Spleen (tissue), 11 donors: ENCODE measurements at regions not wholly inside any gene's neighbourhood (a gene's known extent, or its start where the extent isn't known, plus 50 kb on each side); places are given as distances from the start of the nearest gene placed in this dataset.

ENCODE experiments used
- DNase-seq: peaks from one replicate; pipeline ENCODE4 v3.0.0-alpha.2; 2020
- H3K27ac ChIP-seq, 8 donors: fragments of 200-600 bp; sonication (generic) in 7 of 8; 1 replicate in 4 of 8; 2 replicates in 4 of 8; pipeline versions ENCODE4 v1.5.0 to v1.8.0; 2016 to 2021; ENCODE audit warnings: inconsistent platforms in 4 of 8, mild to moderate bottlenecking in 4 of 8, moderate library complexity in 1 of 8
- H3K27me3 ChIP-seq, 7 donors: fragments of 200-600 bp; sonication (generic) in 6 of 7; replicated peaks in 1 of 7; 1 replicate in 4 of 7; 2 replicates in 3 of 7; pipeline versions ENCODE4 v1.5.0 to v1.8.0; 2016 to 2021; ENCODE audit warnings: inconsistent platforms in 3 of 7, mild to moderate bottlenecking in 1 of 7
- H3K36me3 ChIP-seq, 6 donors: fragments of 200-600 bp; sonication (generic) in 5 of 6; 1 replicate in 4 of 6; 2 replicates in 2 of 6; pipeline versions ENCODE4 v1.5.0 to v1.8.0; 2016 to 2021; ENCODE audit warnings: inconsistent platforms in 2 of 6
- H3K4me1 ChIP-seq, 6 donors: fragments of 200-600 bp; sonication (generic) in 5 of 6; 1 replicate in 3 of 6; 2 replicates in 3 of 6; pipeline versions ENCODE4 v1.5.0 to v1.8.0; 2016 to 2021; ENCODE audit warnings: inconsistent platforms in 3 of 6
- H3K4me3 ChIP-seq, 8 donors: fragments of 200-600 bp; sonication (generic) in 7 of 8; 1 replicate in 4 of 8; 2 replicates in 4 of 8; pipeline versions ENCODE4 v1.5.0 to v1.8.0; 2016 to 2021; ENCODE audit warnings: inconsistent platforms in 4 of 8, mild to moderate bottlenecking in 4 of 8, moderate library complexity in 2 of 8
- H3K9me3 ChIP-seq, 8 donors: fragments of 200-600 bp; sonication (generic) in 7 of 8; 1 replicate in 4 of 8; 2 replicates in 4 of 8; pipeline versions ENCODE4 v1.5.0 to v1.8.0; 2016 to 2021; ENCODE audit warnings: inconsistent platforms in 4 of 8
- CTCF ChIP-seq, 11 experiments: fragments of 200-600 bp in 7 of 11; fragments of 450-650 bp in 4 of 11; sonication (generic) in 4 of 11; IDR thresholded peaks in 8 of 11; conservative IDR thresholded peaks in 3 of 11; 1 replicate in 7 of 11; 2 replicates in 4 of 11; pipeline versions ENCODE4 v1.4.0 to v1.8.0; 2016 to 2021; ENCODE audit warnings: antibody characterized with exemption in 11 of 11, inconsistent platforms in 4 of 11, mild to moderate bottlenecking in 1 of 11
- POLR2A ChIP-seq, 3 donors: fragments of 450-650 bp; IDR thresholded peaks; one replicate each; pipeline ENCODE4 v1.5.1; 2017; ENCODE audit warnings: antibody characterized with exemption in 3 of 3, mild to moderate bottlenecking in 1 of 3
- POLR2AphosphoS5 ChIP-seq, 3 donors: sonication (generic); formaldehyde crosslinking; IDR thresholded peaks; one replicate each; pipeline ENCODE4 v1.5.1; 2017; ENCODE audit warnings: antibody characterized with exemption in 3 of 3
- WGBS, 5 donors: extraction: QIAGEN DNeasy Blood & Tissue Kit in 3 of 5; methylation state at CpG; one replicate each; pipeline versions ENCODE4 v1.1.5 to v1.1.7; 2013 to 2018; 5-methylcytosine and 5-hydroxymethylcytosine counted together
- intact Hi-C: fragments of 100-400 bp; cut with DNase I; formaldehyde crosslinking; loops from one replicate; pipeline ENCODE4 v1.15.0; 2023; ENCODE audit warnings: low total_unique reads
- donor health status: healthy with polysubstance abuse.
- donor health status: DM: no; HTN: no; CAD: no; lungs with moderate emphysema.
- donor health status: DM: no; HTN: no; CAD: no.
- donor health status: Bipolar disorder and iron deficiency.
- donor health status: healthy.
- donor health status: DM: no; HTN: no; CAD: no.
- donor health status: DM: yes; HTN: yes; CAD: no.

- DNase-seq, result no peak
- no peak overlapping the region for H3K27ac ChIP-seq
- TF ChIP-seq CTCF (IDR thresholded peaks at IDR 0.05 in 8 of 11, conservative IDR thresholded peaks at IDR 0.05 in 3 of 11), result no peak
Measured at GRCh38 chr13:74036373-74036772, 97.8 kb downstream of the KLF12 start.

GRCh38 chr13:74035896-74036295 is 98.3 kb downstream of the KLF12 start:
- Histone ChIP-seq H3K36me3 (no peaks in the 10 kb centered on the region), H3K4me3 (no peak overlapping the region), H3K9me3 (no peaks in the 10 kb centered on the region), H3K27ac (no peak overlapping the region), H3K4me1 (peaks cover 0 to 57% (median 22%) of the 10 kb centered on the region in 6 donors), H3K27me3 (no peaks in the 10 kb centered on the region)
- 90 to 96% (median 93%) methylated on average over 3 of the region's 3 CpGs for WGBS, 5 donors
- TF ChIP-seq POLR2AphosphoS5 (IDR thresholded peaks at IDR 0.05) (no peak), POLR2A (IDR thresholded peaks at IDR 0.05) (no peak), CTCF (IDR thresholded peaks at IDR 0.05 in 8 of 11, conservative IDR thresholded peaks at IDR 0.05 in 3 of 11) (no peak)
- intact Hi-C loops, result no loop called here
- DNase-seq, result no peak

More at GRCh38 chr13:74036373-74036772, 97.8 kb downstream of the KLF12 start:
- H3K4me3 ChIP-seq, result no peak overlapping the region
- 89 to 97% (median 92%) methylated on average over 2 of the region's 2 CpGs for WGBS, 5 donors
- no peaks in the 10 kb centered on the region for H3K36me3 ChIP-seq
- no peaks in the 10 kb centered on the region for H3K9me3 ChIP-seq
- peaks cover 0 to 61% (median 26%) of the 10 kb centered on the region in 6 donors for H3K4me1 ChIP-seq
- intact Hi-C loops, result no loop called here
- H3K27me3 ChIP-seq, result no peaks in the 10 kb centered on the region

- Histone ChIP-seq H3K27me3 (no peaks in the 10 kb centered on the region), H3K27ac (no peak overlapping the region), H3K9me3 (no peaks in the 10 kb centered on the region), H3K4me1 (peaks cover 10 to 55% (median 22%) of the 10 kb centered on the region in 6 donors), H3K36me3 (no peaks in the 10 kb centered on the region), H3K4me3 (no peak overlapping the region)
- intact Hi-C loops, result no loop called here
- 83 to 90% (median 86%) methylated on average over 4 of the region's 4 CpGs for WGBS, 5 donors
- TF ChIP-seq POLR2A (IDR thresholded peaks at IDR 0.05), result no peak
- no peak for TF ChIP-seq CTCF (IDR thresholded peaks at IDR 0.05 in 8 of 11, conservative IDR thresholded peaks at IDR 0.05 in 3 of 11)
- no peak for TF ChIP-seq POLR2AphosphoS5 (IDR thresholded peaks at IDR 0.05)
- DNase-seq, result no peak
Measured at GRCh38 chr13:74032325-74032724, 101.9 kb downstream of the KLF12 start.

GRCh38 chr13:74027161-74027779 is 106.9 kb downstream of the KLF12 start:
- TF ChIP-seq POLR2AphosphoS5 (IDR thresholded peaks at IDR 0.05) (no peak), CTCF (IDR thresholded peaks at IDR 0.05 in 8 of 11, conservative IDR thresholded peaks at IDR 0.05 in 3 of 11) (no peak), POLR2A (IDR thresholded peaks at IDR 0.05) (no peak)
- no peak for DNase-seq
- 55 to 74% (median 62%) methylated on average over 4 of the region's 4 CpGs for WGBS, 5 donors
- Histone ChIP-seq H3K9me3 (no peaks in the 10 kb centered on the region), H3K4me3 (peak overlapping the region in 2 of 8 donors; percentile 2 to 39), H3K27me3 (no peaks in the 10 kb centered on the region), H3K4me1 (peaks cover 10 to 78% (median 47%) of the 10 kb centered on the region in 6 donors), H3K36me3 (peaks cover 0 to 7% (median 0%) of the 10 kb centered on the region in 6 donors), H3K27ac (peak overlapping the region; percentile 43 to 83 (median 73))
- intact Hi-C loops, result no loop called here
